IMR-90 (cell line): ENCODE measurements at regions not wholly inside any gene's neighbourhood (a gene's known extent, or its start where the extent isn't known, plus 50 kb on each side); places are given as distances from the start of the nearest gene placed in this dataset.

ENCODE experiments used
- ATAC-seq: fragments of 200-7000 bp; cut with Tn5 transposase; 2 replicates; pipeline ENCODE4 v1.9.1; 2020; ENCODE audit warnings: low read depth, mild to moderate bottlenecking, moderate library complexity
- BruUV-seq: library from RNA; stranded (reverse); fragments of 400-500 nt; replicated peaks from 2 replicates; lab custom pipeline; 2021; lab: Mats Ljungman, UMichigan
- CTCF ChIA-PET: fragments of 300-600 bp; formaldehyde crosslinking; extraction: SDS; loops from one replicate; lab custom pipeline; 2021; ENCODE audit warnings: antibody characterized with exemption; lab: Yijun Ruan, JAX
- POLR2A ChIA-PET: fragments of 300-600 bp; sonication (Branson Sonifier 250); formaldehyde crosslinking; loops from one replicate; lab custom pipeline; 2022; ENCODE audit warnings: antibody characterized with exemption; ENCODE audit not compliant: unreplicated experiment; lab: Charles Lee
- DNase-seq: peaks from one replicate; pipeline ENCODE4 v3.0.0; 2013
- H2AFZ ChIP-seq: replicated peaks from 2 replicates; pipeline ENCODE3; 2013; ENCODE audit warnings: low read length, mild to moderate bottlenecking; ENCODE audit not compliant: poor library complexity
- H2AK5ac ChIP-seq: 2 replicates; pipeline ENCODE4 v1.6.1; 2013; ENCODE audit warnings: low read depth, low read length, inconsistent platforms
- H2AK9ac ChIP-seq: replicated peaks from 2 replicates; pipeline ENCODE3; 2013; ENCODE audit warnings: mild to moderate bottlenecking, low read depth, low read length, moderate library complexity; ENCODE audit not compliant: poor library complexity
- H2BK120ac ChIP-seq: 2 replicates; pipeline ENCODE4 v1.6.1; 2013; ENCODE audit warnings: low read depth, low read length, inconsistent platforms
- H2BK15ac ChIP-seq: 3 replicates; pipeline ENCODE4 v1.6.1; 2013; ENCODE audit warnings: low read depth, low read length, inconsistent platforms
- H2BK20ac ChIP-seq: 2 replicates; pipeline ENCODE4 v1.6.1; 2013; ENCODE audit warnings: low read depth, mild to moderate bottlenecking, inconsistent platforms, low read length, moderate library complexity
- H2BK5ac ChIP-seq: 2 replicates; pipeline ENCODE4 v1.6.1; 2013; ENCODE audit warnings: mild to moderate bottlenecking, low read depth, low read length, inconsistent platforms; ENCODE audit not compliant: poor library complexity, severe bottlenecking
- H3K14ac ChIP-seq: replicated peaks from 2 replicates; pipeline ENCODE4 v1.6.1; 2013; ENCODE audit warnings: low read depth, low read length, inconsistent platforms
- H3K18ac ChIP-seq: 2 replicates; pipeline ENCODE4 v1.6.1; 2013; ENCODE audit warnings: low read depth, low read length, control low read depth
- H3K23ac ChIP-seq: 2 replicates; pipeline ENCODE4 v1.6.1; 2013; ENCODE audit warnings: low read depth, low read length, inconsistent platforms
- H3K27ac ChIP-seq: 2 replicates; pipeline ENCODE4 v1.5.1; 2013; ENCODE audit warnings: mild to moderate bottlenecking, control low read depth, low read length; ENCODE audit not compliant: insufficient read depth
- H3K27me3 ChIP-seq: 2 replicates; pipeline ENCODE4 v1.6.1; 2013; ENCODE audit warnings: low read length; ENCODE audit not compliant: control insufficient read depth, insufficient read depth
- H3K36me3 ChIP-seq: 2 replicates; pipeline ENCODE4 v1.6.1; 2013; ENCODE audit warnings: low read length, mixed read lengths; ENCODE audit not compliant: control insufficient read depth, insufficient read depth
- H3K4ac ChIP-seq: 2 replicates; pipeline ENCODE4 v1.6.1; 2013; ENCODE audit warnings: low read depth, low read length, inconsistent platforms
- H3K4me1 ChIP-seq: 2 replicates; pipeline ENCODE4 v1.6.1; 2013; ENCODE audit warnings: low read length, mixed read lengths; ENCODE audit not compliant: control insufficient read depth, insufficient read depth
- H3K4me2 ChIP-seq: 2 replicates; pipeline ENCODE4 v1.6.1; 2013; ENCODE audit warnings: low read depth, mild to moderate bottlenecking, control low read depth, low read length, moderate library complexity
- H3K4me3 ChIP-seq: 2 replicates; pipeline ENCODE4 v1.5.1; 2013; ENCODE audit warnings: low read depth, mild to moderate bottlenecking, control low read depth, low read length, moderate library complexity; ENCODE audit not compliant: insufficient read depth
- H3K56ac ChIP-seq: 2 replicates; pipeline ENCODE4 v1.6.1; 2013; ENCODE audit warnings: low read length, inconsistent platforms; ENCODE audit not compliant: insufficient read depth; ENCODE audit errors: extremely low read depth
- H3K79me1 ChIP-seq, 2 experiments: 2 replicates each; pipeline ENCODE4 v1.6.1; 2013; ENCODE audit warnings: low read length in 2 of 2, inconsistent platforms in 1 of 2, low read depth in 1 of 2
- H3K9ac ChIP-seq: 2 replicates; pipeline ENCODE4 v1.6.1; 2013; ENCODE audit warnings: low read depth, low read length, control low read depth
- H3K9me1 ChIP-seq: 2 replicates; pipeline ENCODE4 v1.6.1; 2013; ENCODE audit warnings: low read length, inconsistent platforms; ENCODE audit not compliant: insufficient read depth
- H3K9me3 ChIP-seq: 2 replicates; pipeline ENCODE4 v1.6.1; 2013; ENCODE audit warnings: low read length; ENCODE audit not compliant: control insufficient read depth, insufficient read depth
- H4K20me1 ChIP-seq: 2 replicates; pipeline ENCODE4 v1.6.1; 2013; ENCODE audit warnings: low read length, inconsistent platforms; ENCODE audit not compliant: insufficient read depth
- H4K5ac ChIP-seq: 2 replicates; pipeline ENCODE4 v1.6.1; 2013; ENCODE audit warnings: mild to moderate bottlenecking, low read depth, low read length, control low read depth
- H4K8ac ChIP-seq, 2 experiments: 2 replicates each; pipeline ENCODE4 v1.6.1; 2013; ENCODE audit warnings: low read depth in 2 of 2, low read length in 2 of 2, control low read depth in 1 of 2, inconsistent platforms in 1 of 2
- H4K91ac ChIP-seq: 2 replicates; pipeline ENCODE4 v1.6.1; 2013; ENCODE audit warnings: low read depth, low read length, inconsistent platforms; ENCODE audit not compliant: insufficient read depth
- BHLHE40 ChIP-seq: fragments of 150-350 bp; IDR thresholded peaks from 2 replicates; pipeline ENCODE4 v1.6.1; 2016; ENCODE audit warnings: mild to moderate bottlenecking, low read depth, low read length
- CEBPB ChIP-seq: IDR thresholded peaks from 2 replicates; pipeline ENCODE4 v1.6.1; 2012; ENCODE audit warnings: low read depth, low read length, improper control_type of control experiment
- CHD1 ChIP-seq: IDR thresholded peaks from 2 replicates; pipeline ENCODE4 v1.6.1; 2012; ENCODE audit warnings: low read depth, low read length, improper control_type of control experiment
- ELK1 ChIP-seq: fragments of 150-350 bp; IDR thresholded peaks from 2 replicates; pipeline ENCODE4 v1.6.1; 2016; ENCODE audit warnings: low read depth, mild to moderate bottlenecking, low read length, moderate library complexity, borderline replicate concordance
- FOS ChIP-seq: fragments of 150-350 bp; IDR thresholded peaks from 2 replicates; pipeline ENCODE4 v1.6.1; 2016; ENCODE audit warnings: low read depth, low read length
- MAFK ChIP-seq: IDR thresholded peaks from 2 replicates; pipeline ENCODE4 v1.6.1; 2012; ENCODE audit warnings: low read depth, low read length, improper control_type of control experiment
- MXI1 ChIP-seq: IDR thresholded peaks from 2 replicates; pipeline ENCODE4 v1.6.1; 2012; ENCODE audit warnings: low read depth, mild to moderate bottlenecking, low read length, moderate library complexity, borderline replicate concordance
- RAD21 ChIP-seq: IDR thresholded peaks from 2 replicates; pipeline ENCODE4 v1.6.1; 2012; ENCODE audit warnings: low read length, improper control_type of control experiment
- RCOR1 ChIP-seq: IDR thresholded peaks from 2 replicates; pipeline ENCODE4 v1.6.1; 2012; ENCODE audit warnings: mild to moderate bottlenecking, low read length, improper control_type of control experiment; ENCODE audit not compliant: insufficient replicate concordance
- RFX5 ChIP-seq: IDR thresholded peaks from 2 replicates; pipeline ENCODE4 v1.8.0; 2012; ENCODE audit warnings: low read depth, mild to moderate bottlenecking, low read length, moderate library complexity
- SMC3 ChIP-seq: fragments of 150-350 bp; IDR thresholded peaks from 2 replicates; pipeline ENCODE4 v1.6.1; 2016; ENCODE audit warnings: low read depth, mild to moderate bottlenecking, antibody characterized with exemption, low read length, moderate library complexity
- USF2 ChIP-seq: fragments of 150-350 bp; IDR thresholded peaks from 2 replicates; pipeline ENCODE4 v1.6.1; 2017; ENCODE audit warnings: mild to moderate bottlenecking, antibody characterized with exemption, low read length, low read depth
- WGBS, 2 experiments: methylation state at CpG; one replicate each; pipeline versions ENCODE4 v1.1.5 to v1.1.7; 2013; ENCODE audit warnings: missing lambda C conversion rate in 2 of 2; ENCODE audit not compliant: insufficient read length in 1 of 2; ENCODE audit errors: extremely low coverage in 2 of 2; 5-methylcytosine and 5-hydroxymethylcytosine counted together
- dilution Hi-C: fragments of 300-500 bp; cut with HindIII; formaldehyde crosslinking; loops from one replicate; pipeline ENCODE4 v1.14.3; 2018; ENCODE audit warnings: low sequenced_read_pairs; ENCODE audit not compliant: unreplicated experiment
- in situ Hi-C: fragments of 300-500 bp; cut with MboI; formaldehyde crosslinking; loops from 3 replicates; pipeline ENCODE4 v1.14.3; 2019; ENCODE audit warnings: low sequenced_read_pairs, inconsistent platforms, mixed read lengths
- intact Hi-C: fragments of 100-400 bp; cut with micrococcal nuclease; formaldehyde crosslinking; loops from 2 replicates; pipeline ENCODE4 v1.10.0; 2022
- TF ChIP-seq, protein P1 (sequence below): conservative IDR thresholded peaks from 2 replicates; pipeline ENCODE4 v1.5.1; 2012; ENCODE audit warnings: mild to moderate bottlenecking, low read depth, low read length, improper control_type of control experiment

GRCh38 chr12:62001424-62001823, 258.8 kb upstream of the USP15 start:
- Histone ChIP-seq H3K56ac (no peak overlapping the region), H3K23ac (no peak overlapping the region), H3K27ac (no peak overlapping the region), H2BK15ac (no peak overlapping the region), H2BK20ac (no peak overlapping the region), H4K8ac (no peak overlapping the region), H3K36me3 (no peaks in the 10 kb centered on the region), H3K9me1 (no peaks in the 10 kb centered on the region), H2BK120ac (no peak overlapping the region), H3K18ac (no peak overlapping the region), H2BK5ac (no peak overlapping the region), H3K79me1 (no peaks in the 10 kb centered on the region), H2AFZ (no peak overlapping the region), H4K5ac (no peak overlapping the region), H4K91ac (no peak overlapping the region), H4K20me1 (no peaks in the 10 kb centered on the region), H2AK9ac (no peak overlapping the region), H2AK5ac (no peak overlapping the region), H3K4me1 (no peaks in the 10 kb centered on the region), H3K9me3 (no peaks in the 10 kb centered on the region), H3K14ac (no peak overlapping the region), H3K4me3 (no peak overlapping the region), H3K4me2 (no peak overlapping the region), H3K27me3 (no peaks in the 10 kb centered on the region), H3K9ac (no peak overlapping the region), H3K4ac (no peak overlapping the region)
- no peak for ATAC-seq
- ChIA-PET CTCF (no interaction called here), POLR2A (no interaction called here)
- in situ Hi-C loops (no loop called here), dilution Hi-C loops (no loop called here), intact Hi-C loops (loop anchor here (10.0 kb wide), 1 partner anchor 1737 kb away; no protein-coding TSS in a partner anchor)
- 88% methylated on average over 1 of the region's 6 CpGs; no CpG with 5 or more reads in 1 of the 2 experiments for WGBS, 2 experiments
- TF ChIP-seq BHLHE40 = no peak
- TF ChIP-seq MAFK = no peak
- TF ChIP-seq RFX5 = no peak
- no peak for TF ChIP-seq MXI1
- TF ChIP-seq CHD1 = no peak
- TF ChIP-seq RCOR1 = no peak
- no peak for TF ChIP-seq USF2
- no peak for TF ChIP-seq ELK1
- TF ChIP-seq RAD21 = no peak
- TF ChIP-seq SMC3 = no peak
- no peak for TF ChIP-seq FOS
- TF ChIP-seq, protein P1, sequence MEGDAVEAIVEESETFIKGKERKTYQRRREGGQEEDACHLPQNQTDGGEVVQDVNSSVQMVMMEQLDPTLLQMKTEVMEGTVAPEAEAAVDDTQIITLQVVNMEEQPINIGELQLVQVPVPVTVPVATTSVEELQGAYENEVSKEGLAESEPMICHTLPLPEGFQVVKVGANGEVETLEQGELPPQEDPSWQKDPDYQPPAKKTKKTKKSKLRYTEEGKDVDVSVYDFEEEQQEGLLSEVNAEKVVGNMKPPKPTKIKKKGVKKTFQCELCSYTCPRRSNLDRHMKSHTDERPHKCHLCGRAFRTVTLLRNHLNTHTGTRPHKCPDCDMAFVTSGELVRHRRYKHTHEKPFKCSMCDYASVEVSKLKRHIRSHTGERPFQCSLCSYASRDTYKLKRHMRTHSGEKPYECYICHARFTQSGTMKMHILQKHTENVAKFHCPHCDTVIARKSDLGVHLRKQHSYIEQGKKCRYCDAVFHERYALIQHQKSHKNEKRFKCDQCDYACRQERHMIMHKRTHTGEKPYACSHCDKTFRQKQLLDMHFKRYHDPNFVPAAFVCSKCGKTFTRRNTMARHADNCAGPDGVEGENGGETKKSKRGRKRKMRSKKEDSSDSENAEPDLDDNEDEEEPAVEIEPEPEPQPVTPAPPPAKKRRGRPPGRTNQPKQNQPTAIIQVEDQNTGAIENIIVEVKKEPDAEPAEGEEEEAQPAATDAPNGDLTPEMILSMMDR = no peak
- TF ChIP-seq CEBPB = no peak
- BruUV-seq = no TSS peak
- no peak for DNase-seq
